ENCODE measurements at regions not wholly inside any gene's neighbourhood (a gene's known extent, or its start where the extent isn't known, plus 50 kb on each side); places are given as distances from the start of the nearest gene placed in this dataset.

DNA sequence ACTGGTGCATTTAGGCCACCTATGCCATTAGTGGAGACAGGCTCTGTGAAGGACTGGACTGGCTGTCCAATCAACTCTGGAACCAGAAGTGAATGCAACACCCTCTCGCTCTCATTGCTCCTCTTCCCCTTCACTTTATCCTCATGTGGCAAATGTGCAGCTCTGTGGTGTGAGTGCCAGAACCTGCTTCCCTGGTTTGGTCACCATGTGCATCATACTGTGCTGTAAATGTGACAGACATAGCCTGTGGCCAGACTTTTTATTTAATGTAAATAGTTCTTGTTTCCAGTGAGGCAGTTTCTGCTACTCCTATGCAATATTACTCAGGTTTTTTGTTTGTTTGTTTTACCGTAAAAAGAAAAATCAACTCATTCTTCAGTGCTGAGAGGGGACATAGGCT lies 73.0 kb upstream of the PPP1R9A start:
- POLR2A ChIA-PET: no interaction called here

DNA sequence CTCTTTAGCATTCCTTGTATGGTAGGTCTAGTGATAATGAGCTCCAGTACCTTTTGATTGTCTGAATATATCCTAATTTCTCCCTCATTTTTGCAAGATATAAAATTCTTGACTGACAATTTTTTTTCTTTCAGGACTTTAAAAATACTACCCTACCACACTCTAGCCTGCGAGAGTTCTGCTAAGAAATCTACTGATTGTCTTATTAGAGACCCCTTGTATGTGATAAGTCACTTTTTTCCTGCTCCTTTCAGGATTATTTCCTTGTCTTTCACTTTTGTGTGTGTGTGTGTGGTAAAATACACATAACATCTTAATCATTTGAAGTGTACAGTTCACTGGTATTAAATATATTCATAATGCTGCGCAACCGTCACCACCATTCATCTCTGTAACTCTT lies 68.7 kb upstream of the PPP1R9A start:
- CTCF ChIA-PET: no interaction called here
- no peak for DNase-seq (ENCODE audit: low read depth, low spot score)
- no TSS peak for BruUV-seq (replicated peaks)

More for the DNA sequence above, 73.0 kb upstream of the PPP1R9A start:
- Histone ChIP-seq H3K36me3 (ENCODE audit: control insufficient read depth in 2 of 2, extremely low read depth in 1 of 2, insufficient read depth in 2 of 2, low read length in 2 of 2) (no peaks in the 10 kb centered on the region), H3K4me1 (ENCODE audit: control insufficient read depth, extremely low read depth, insufficient read depth, low read length) (no peaks in the 10 kb centered on the region), H3K4me2 (ENCODE audit: insufficient read depth, low read length) (no peak overlapping the region), H3K27me3 (ENCODE audit: control insufficient read depth in 2 of 2, insufficient read depth in 2 of 2, low read length in 2 of 2) (no peaks in the 10 kb centered on the region), H3K79me2 (ENCODE audit: control insufficient read depth, insufficient read depth, low read length) (no peaks in the 10 kb centered on the region), H3K9ac (replicated peaks; ENCODE audit: extremely low read depth, insufficient read depth, low read length) (no peak overlapping the region), H4K20me1 (replicated peaks; ENCODE audit: control insufficient read depth, extremely low read depth, insufficient read depth, low read length) (no peaks in the 10 kb centered on the region), H3K9me1 (replicated peaks; ENCODE audit: control insufficient read depth, extremely low read depth, insufficient read depth, low read length) (no peaks in the 10 kb centered on the region), H2AFZ (ENCODE audit: low read depth, low read length) (no peak overlapping the region), H3K9me3 (replicated peaks; ENCODE audit: control insufficient read depth, insufficient read depth, low read length) (no peaks in the 10 kb centered on the region), H3K27ac (ENCODE audit: insufficient read depth, low read depth, low read length) (no peak overlapping the region), H3K4me3 (replicated peaks in 1 of 3; ENCODE audit: insufficient read depth in 1 of 3, low read depth in 1 of 3, low read length in 3 of 3) (no peak overlapping the region)
- TF ChIP-seq GATA2 (IDR thresholded peaks at IDR 0.05; ENCODE audit: insufficient read depth, insufficient read length, low read depth, low read length) (no peak), POLR2A (IDR thresholded peaks at IDR 0.05; ENCODE audit: low read depth, low read length) (no peak), JUN (IDR thresholded peaks at IDR 0.05; ENCODE audit: borderline replicate concordance, insufficient read depth, insufficient read length, low read depth) (no peak), MYC (IDR thresholded peaks at IDR 0.05; ENCODE audit: low read depth, low read length) (no peak), FOS (IDR thresholded peaks at IDR 0.05; ENCODE audit: borderline replicate concordance, insufficient read depth, low read length) (no peak), POLR2AphosphoS5 (IDR thresholded peaks at IDR 0.05; ENCODE audit: insufficient read depth, low read depth, low read length) (no peak), EZH2 (IDR thresholded peaks at IDR 0.05; ENCODE audit: borderline replicate concordance, low read depth, low read length, severe bottlenecking) (no peak)
- TF ChIP-seq, protein P1, sequence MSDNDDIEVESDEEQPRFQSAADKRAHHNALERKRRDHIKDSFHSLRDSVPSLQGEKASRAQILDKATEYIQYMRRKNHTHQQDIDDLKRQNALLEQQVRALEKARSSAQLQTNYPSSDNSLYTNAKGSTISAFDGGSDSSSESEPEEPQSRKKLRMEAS (IDR thresholded peaks at IDR 0.05; ENCODE audit: insufficient read depth, insufficient read length): no peak
- DNase-seq (ENCODE audit: low read depth, low spot score) (no peak), FAIRE-seq (no peak)
- no TSS peak for BruUV-seq (replicated peaks)
- intact Hi-C loops (cut with micrococcal nuclease) (no loop called here), dilution Hi-C loops (cut with MboI; ENCODE audit: extremely low pct_ligation_motif_present, low sequenced_read_pairs) (no loop called here)
- CTCF ChIA-PET: no interaction called here

More for the DNA sequence above, 68.7 kb upstream of the PPP1R9A start:
- Histone ChIP-seq H3K4me1 (ENCODE audit: control insufficient read depth, extremely low read depth, insufficient read depth, low read length) (no peaks in the 10 kb centered on the region), H3K9me1 (replicated peaks; ENCODE audit: control insufficient read depth, extremely low read depth, insufficient read depth, low read length) (no peaks in the 10 kb centered on the region), H2AFZ (ENCODE audit: low read depth, low read length) (no peak overlapping the region), H3K36me3 (ENCODE audit: control insufficient read depth in 2 of 2, extremely low read depth in 1 of 2, insufficient read depth in 2 of 2, low read length in 2 of 2) (no peaks in the 10 kb centered on the region), H3K9me3 (replicated peaks; ENCODE audit: control insufficient read depth, insufficient read depth, low read length) (no peaks in the 10 kb centered on the region), H4K20me1 (replicated peaks; ENCODE audit: control insufficient read depth, extremely low read depth, insufficient read depth, low read length) (no peaks in the 10 kb centered on the region), H3K4me3 (replicated peaks in 1 of 3; ENCODE audit: insufficient read depth in 1 of 3, low read depth in 1 of 3, low read length in 3 of 3) (no peak overlapping the region), H3K9ac (replicated peaks; ENCODE audit: extremely low read depth, insufficient read depth, low read length) (no peak overlapping the region), H3K27me3 (ENCODE audit: control insufficient read depth in 2 of 2, insufficient read depth in 2 of 2, low read length in 2 of 2) (no peaks in the 10 kb centered on the region), H3K79me2 (ENCODE audit: control insufficient read depth, insufficient read depth, low read length) (no peaks in the 10 kb centered on the region), H3K27ac (ENCODE audit: insufficient read depth, low read depth, low read length) (no peak overlapping the region), H3K4me2 (ENCODE audit: insufficient read depth, low read length) (no peak overlapping the region)
- FAIRE-seq: no peak
- no peak for TF ChIP-seq FOS (IDR thresholded peaks at IDR 0.05; ENCODE audit: borderline replicate concordance, insufficient read depth, low read length)
- POLR2A ChIA-PET: no interaction called here
- intact Hi-C loops (cut with micrococcal nuclease): no loop called here
- dilution Hi-C loops (cut with MboI; ENCODE audit: extremely low pct_ligation_motif_present, low sequenced_read_pairs): no loop called here
